T-helper 2 cell (primary cell): ENCODE measurements at regions not wholly inside any gene's neighbourhood (a gene's known extent, or its start where the extent isn't known, plus 50 kb on each side); places are given as distances from the start of the nearest gene placed in this dataset.
"Not testable (repeated sequence)": the region's sequence is repeated elsewhere in the genome, so short reads cannot be mapped to it uniquely, and the experiment has no call there.

Experiments
- DNase-seq, 5 experiments: peaks; one replicate each; pipeline versions ENCODE4 v3.0.0 to v3.0.0-alpha.2; 2012 to 2022

GRCh38 chr6:27668442-27669294 lies 195.8 kb upstream of the ZNF184 start:
- peak in 2 of 5 experiments; percentile 30 to 60 for DNase-seq

GRCh38 chr6:27667657-27668441 lies 194.9 kb upstream of the ZNF184 start:
- DNase-seq, result no peak

DNA sequence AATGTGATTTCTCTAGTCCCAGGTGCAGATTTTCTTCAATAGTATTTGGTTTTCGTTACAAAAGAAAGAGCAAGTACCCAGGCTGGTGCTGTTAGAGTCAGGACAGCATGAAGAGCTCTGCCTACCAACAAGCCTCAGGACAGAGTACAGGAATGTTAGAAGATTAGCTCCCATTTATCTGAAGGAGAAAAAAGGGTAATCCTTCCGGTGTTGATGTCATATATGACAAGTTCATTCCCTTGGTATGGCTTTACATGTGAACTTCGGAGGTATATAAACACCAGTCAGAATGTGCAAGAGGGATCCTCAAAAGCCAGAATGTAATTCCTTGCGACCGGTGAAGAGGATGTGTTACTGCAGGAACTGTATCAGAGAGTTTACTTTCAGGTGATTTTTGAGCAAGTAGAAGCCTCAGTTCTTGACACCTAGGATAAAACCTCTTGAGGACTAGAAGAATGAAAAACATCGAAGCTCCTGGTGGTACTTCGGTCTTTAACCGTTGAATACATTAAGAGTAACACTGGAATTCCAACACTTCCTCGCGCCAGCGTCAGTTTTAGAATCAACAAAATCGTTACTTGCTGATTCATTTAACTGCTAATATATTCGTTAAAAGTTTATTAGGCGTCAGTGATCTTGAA lies 194.2 kb upstream of the ZNF184 start:
- DNase-seq, result no peak

DNA sequence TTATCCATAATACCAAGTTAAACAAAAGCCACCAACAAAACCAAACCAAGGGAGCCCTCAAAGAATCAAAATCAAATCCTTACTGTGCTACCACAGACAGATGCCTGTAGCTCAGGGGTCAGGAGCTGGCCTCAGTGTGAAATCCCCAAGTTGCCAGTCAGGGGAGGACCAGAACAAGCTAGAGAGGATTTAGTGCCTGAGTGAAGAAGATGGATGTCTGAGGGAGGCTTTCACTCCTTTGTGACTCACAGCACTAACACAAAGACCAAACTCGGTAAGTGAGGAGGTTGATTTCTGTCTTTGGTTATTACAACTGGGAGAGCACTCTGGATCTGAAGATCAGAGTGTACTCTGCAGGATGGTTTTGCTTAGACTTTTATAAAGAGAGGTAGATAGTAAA lies 189.9 kb upstream of the ZNF184 start:
- DNase-seq, result no peak

DNA sequence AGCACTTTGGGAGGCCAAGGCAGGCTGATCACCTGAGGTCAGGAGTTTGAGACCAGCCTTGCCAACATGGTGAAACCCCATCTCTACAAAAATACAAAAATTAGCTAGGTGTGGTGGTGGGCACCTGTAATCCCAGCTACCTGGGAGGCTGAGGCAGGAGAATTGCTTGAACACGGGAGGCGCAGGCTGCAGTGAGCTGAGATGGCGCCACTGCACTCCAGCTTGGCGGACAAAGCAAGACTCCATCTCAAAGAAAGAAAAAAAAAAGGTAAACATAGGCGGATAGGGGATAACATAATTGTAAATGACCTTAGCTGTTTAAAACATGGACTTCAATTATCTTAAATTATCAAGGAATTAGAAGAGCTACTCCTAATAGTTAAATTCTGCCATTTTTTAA lies 189.3 kb upstream of the ZNF184 start:
- DNase-seq, result not testable (repeated sequence)

DNA sequence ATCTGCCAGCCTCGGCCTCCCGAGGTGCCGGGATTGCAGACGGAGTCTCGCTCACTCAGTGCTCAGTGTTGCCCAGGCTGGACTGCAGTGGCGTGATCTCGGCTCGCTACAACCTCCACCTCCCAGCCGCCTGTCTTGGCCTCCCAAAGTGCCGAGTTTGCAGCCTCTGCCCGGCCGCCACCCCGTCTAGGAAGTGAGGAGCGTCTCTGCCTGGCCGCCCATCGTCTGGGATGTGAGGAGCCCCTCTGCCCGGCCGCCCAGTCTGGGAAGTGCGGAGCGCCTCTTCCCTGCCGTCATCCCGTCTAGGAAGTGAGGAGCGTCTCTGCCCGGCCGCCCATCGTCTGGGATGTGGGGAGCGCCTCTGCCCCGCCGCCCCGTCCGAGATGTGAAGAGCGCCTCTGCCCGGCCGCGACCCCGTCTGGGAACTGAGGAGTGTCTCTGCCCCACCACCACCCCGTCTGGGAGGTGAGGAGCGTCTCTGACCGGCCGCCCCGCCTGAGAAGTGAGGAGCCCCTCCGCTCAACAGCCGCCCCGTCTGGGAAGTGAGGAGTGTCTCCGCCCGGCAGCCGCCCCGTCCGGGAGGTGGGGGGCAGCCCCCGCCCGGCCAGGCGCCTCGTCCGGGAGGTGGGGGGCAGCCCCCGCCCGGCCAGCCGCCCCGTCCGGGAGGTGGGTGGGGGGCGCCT lies 180.4 kb upstream of the ZNF184 start:
- DNase-seq, result not testable (repeated sequence)

DNA sequence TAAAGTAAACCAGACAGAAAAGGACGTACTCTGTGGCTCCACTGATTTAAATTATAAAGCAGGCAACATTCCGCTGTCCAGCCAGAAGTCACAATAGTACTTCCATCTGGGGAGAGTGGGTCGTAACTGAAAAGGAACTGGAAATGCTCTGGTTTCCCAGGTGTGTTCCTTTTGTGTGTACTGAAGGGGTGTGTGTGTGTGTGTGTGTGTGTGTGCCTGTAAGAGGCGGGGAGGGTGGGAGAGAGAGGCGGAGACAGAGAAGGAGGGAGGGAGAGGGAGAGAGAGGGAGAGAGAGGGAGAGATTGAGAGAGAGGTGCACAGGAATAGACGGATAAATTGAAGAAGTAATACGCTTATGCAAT lies 178.4 kb upstream of the ZNF184 start:
- DNase-seq, result no peak

DNA sequence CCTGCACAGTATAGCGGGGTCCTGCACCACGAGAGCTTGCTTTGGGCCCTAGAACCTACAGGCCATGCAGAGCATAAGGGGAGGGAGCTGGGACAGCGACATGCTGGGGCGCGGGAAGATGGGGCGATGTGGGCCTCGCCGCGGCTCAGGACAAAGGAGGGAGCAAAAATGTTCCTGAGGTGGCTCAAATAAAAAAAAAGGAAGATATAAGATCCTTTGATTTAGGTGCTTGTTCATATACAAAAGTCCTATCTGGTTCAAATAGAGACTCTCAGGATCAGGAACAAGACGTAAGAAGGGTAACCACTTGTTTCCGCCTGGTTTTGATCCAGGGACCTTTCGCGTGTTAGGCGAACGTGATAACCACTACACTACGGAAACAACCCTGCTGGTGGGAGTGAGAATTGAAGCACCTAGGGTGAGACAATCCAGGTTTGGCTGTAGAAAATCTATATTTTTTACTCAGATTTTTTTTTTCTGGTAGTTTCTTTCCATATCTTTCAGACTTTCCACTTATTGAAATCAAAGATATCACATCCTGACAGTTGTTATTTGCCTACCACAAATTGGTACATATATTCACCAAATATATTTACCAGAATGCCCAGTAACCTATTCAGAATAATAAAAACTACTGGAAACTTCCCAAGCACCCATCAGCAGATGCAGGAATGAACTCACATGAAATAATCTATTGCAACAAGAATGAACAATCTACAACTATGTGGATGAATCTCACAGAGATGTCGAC lies 177.9 kb upstream of the ZNF184 start:
- peak in 1 of 5 experiments; percentile 63 for DNase-seq

DNA sequence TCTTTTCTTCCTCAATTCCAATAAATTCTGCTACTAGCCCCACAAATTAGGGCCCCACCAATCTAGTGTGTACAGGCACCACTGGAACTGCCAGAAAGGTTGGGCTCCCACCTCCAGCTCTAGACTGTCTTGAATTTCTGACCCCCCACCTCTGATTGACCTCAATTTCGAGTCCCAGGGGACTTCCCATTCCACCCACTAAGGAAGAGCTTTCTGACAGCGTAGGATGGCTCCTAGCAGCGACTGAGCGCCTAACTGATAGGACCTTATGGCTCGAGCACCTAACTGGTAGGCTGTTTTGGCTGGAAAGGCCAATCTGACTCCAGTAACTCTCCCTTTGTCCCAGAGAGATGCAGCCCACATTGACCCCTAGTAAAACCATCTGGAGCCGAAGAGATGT lies 171.6 kb upstream of the ZNF184 start:
- DNase-seq, result no peak

DNA sequence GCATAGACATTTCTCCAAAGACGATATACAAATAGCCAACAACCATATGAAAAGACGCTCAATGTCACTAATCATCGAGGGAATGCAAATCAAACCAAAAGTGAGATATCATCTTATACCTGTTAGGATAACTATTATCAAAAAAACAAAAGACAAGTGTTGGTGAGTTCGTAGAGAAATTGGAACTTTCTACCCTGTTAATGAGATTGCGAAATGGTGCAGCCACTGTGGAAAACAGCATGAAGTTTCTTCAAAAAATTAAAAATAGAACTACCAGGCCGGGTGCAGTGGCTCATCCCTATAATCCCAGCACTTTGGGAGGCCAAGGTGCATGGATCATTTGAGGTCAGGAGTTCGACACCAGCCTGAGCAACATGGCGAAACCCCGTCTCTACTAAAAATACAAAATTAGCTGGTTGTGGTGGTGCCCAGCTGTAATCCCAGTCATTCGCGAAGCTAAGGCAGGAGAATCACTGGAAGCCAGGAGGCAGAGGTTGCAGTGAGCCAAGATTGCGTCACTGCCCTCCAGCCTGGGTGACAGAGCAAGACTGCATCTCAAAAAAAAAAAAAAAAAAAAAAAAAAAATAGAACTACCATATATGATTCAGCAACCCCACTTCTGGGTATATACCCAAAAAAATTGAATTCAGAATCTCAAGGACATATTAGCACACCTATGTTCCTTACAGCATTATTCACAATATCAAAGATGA lies 170.0 kb upstream of the ZNF184 start:
- no peak for DNase-seq

GRCh38 chr6:27635886-27636285 lies 163.0 kb upstream of the ZNF184 start:
- DNase-seq, result not testable (repeated sequence)

DNA sequence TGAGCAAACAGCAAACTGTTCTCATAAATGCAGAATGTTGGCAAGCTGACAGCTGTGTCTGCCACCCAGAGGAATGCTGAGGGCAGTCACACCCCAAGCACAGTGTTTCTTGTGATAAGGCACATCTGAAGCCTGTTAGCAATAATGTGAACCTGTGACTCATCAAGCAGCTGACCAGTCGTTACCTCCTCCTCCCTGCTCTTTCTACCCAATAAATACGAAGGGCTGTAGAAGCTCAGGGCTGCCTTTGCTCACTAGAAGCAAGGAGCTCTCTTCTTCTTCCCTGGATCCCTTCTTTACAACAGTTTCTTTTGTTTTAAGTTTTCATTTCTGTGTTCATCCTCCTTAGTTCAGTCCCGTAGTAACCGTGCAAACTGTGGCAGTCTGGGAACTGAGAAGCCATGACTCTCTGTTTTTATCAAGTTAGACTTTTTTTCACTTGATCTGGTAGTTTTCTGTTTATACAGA lies 160.3 kb upstream of the ZNF184 start:
- DNase-seq, result not testable (repeated sequence)

GRCh38 chr6:27631609-27631916 lies 158.7 kb upstream of the ZNF184 start:
- no peak for DNase-seq

DNA sequence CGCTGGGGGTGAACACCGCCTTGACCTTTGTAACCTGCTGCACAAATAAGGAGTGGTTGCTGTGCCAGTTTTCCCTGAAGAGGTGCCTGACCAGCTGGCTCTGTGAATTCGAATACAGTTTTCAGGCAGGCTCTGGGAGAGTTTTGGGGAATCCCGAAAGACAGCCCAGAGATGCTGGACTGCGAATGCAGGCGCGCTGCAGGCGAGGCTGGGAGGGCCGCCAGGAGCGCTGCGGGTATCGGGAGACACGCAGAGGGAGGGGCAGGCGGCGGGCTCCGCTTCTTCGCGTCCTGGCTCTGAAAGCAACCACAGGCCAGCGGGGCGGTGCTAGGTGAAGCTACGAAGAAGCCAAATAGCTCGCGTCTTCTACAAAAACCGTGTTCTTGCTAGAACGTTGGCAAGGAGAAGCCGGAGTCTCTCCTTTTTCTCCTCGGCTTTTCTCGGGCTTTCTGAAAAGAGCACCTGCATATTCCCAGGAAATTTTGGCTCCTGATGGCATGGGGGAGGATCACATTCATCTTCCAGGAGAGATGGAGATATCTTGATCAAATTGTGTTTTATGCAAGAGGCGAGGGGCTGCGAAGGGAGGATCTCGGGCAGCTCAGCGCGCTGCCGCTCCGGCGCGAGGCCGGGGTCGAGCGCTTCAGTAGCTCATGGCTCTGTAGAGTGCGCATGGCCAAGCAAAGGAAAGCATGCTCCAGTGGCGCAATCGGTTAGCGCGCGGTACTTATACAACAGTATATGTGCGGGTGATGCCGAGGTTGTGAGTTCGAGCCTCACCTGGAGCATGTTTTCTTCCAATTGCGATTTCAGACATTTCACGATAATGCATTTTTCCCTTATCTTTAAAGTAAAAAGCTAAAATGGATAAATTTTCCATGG lies 158.1 kb upstream of the ZNF184 start:
- peak in 1 of 5 experiments; percentile 65 for DNase-seq

- DNase-seq, result no peak
Observed at GRCh38 chr6:27624694-27625262, 151.9 kb upstream of the ZNF184 start.

DNA sequence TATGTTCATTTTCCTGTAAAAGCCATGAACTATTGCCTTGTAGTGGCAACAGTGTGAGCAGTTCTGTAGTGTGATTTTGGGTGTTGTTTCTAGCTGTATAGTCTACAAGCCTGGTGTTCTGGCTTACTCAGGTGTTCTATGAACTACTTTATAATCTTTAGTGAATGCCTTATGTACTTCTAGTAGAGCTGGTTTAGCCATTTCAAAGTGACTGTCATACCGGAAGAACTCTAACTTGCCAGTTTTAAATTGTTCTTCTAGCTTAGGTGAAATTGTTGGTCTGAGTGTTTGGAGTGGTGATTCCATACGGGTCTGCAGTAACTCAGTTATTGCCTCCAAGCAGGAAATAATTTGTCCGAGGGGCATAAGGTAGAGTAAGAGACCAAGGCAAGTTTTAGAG lies 150.2 kb upstream of the ZNF184 start:
- DNase-seq, result no peak

GRCh38 chr6:27619436-27619835 lies 146.5 kb upstream of the ZNF184 start:
- DNase-seq, result no peak

DNA sequence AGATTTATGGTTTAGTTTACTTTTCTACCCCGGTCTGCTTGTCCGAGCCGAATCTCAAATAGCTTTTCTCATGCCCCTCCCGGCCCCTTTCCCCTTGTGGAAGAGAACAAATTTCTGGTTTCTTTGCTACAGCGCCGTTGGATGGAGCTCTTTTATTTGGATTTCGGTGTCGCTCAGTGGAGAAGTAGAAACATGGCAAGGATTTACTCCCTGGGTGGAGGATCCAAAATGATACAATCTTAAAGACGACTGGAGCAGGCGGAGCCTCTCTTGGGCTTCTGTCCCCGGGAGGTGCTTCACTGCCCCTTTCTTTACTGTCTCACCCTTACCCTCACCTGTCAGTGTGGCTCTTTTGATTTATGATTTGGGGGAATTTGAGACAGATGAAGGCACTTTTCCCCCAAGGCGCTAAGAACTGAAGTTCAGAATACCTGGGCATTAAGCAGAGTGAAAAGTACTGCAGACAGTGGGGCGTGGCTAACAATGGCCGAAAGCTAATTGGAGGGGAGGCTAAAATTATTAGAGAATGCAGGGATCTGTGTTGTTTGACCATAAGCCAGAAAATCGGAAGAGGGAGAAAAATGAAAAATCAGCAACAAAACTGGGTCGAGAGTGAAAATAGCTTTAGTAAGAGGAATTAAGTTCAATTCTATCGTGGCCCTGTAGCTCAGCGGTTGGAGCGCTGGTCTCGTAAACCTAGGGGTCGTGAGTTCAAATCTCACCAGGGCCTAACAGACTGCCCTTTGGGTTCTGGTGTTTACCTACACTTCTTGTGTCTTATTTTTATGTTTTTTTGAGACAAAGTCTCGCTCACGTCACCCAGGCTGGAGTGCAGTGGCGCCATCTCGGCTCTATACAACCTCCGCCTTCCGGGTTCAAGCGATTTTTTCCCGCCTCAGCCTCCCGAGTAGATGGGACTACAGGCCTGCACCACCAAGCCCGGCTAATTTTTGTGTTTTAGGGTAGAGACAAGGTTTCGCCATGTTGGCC lies 145.1 kb upstream of the ZNF184 start:
- DNase-seq, result no peak
